Epithelial cell of esophagus (primary cell): ENCODE measurements at regions not wholly inside any gene's neighbourhood (a gene's known extent, or its start where the extent isn't known, plus 50 kb on each side); places are given as distances from the start of the nearest gene placed in this dataset.

ENCODE experiments used
- DNase-seq: peaks from one replicate; pipeline ENCODE4 v3.0.0; 2010; ENCODE audit warnings: low read depth
- H3K4me3 ChIP-seq: 2 replicates; pipeline ENCODE4 v1.5.1; 2011; ENCODE audit warnings: mild to moderate bottlenecking, low read length, control low read depth
- TF ChIP-seq, protein P1 (sequence below): IDR thresholded peaks from 2 replicates; pipeline ENCODE4 v1.5.1; 2011; ENCODE audit warnings: low read depth, mild to moderate bottlenecking, low read length, control low read depth, inconsistent platforms; ENCODE audit not compliant: insufficient read depth; ENCODE audit errors: missing control alignments

DNA sequence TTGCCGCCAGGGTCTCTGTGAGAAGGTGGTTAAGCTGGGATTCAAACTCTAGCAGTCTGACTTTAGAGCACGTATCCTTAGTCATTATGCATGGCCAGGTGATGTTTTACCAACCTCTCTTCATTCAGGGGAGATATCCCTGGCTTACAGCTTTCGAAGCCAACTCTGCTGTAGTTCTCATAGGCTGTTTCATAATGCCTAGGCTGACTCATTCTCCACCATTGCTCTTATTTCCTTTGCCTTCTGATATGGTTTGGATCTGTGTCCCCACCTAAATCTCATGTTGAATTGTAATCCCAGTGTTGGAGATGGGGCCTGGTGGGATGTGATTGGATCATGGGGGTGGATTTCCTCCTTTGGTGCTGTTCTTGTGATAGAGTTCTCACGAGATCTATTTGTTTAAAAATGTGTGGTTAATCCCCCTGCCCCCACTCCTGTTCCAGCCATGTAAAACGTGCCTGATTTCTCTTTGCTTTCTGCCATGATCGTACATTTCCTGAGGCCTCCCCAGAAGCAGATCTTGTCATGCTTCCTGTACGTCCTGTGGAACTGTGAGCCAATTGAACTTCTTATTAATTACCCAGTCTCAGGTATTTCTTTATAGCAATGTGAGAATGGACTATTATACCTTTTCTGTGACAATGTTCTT, 94.6 kb upstream of the MAN1A1 start:
- no peak overlapping the region for H3K4me3 ChIP-seq
- DNase-seq = peak; percentile 52
- TF ChIP-seq, protein P1, sequence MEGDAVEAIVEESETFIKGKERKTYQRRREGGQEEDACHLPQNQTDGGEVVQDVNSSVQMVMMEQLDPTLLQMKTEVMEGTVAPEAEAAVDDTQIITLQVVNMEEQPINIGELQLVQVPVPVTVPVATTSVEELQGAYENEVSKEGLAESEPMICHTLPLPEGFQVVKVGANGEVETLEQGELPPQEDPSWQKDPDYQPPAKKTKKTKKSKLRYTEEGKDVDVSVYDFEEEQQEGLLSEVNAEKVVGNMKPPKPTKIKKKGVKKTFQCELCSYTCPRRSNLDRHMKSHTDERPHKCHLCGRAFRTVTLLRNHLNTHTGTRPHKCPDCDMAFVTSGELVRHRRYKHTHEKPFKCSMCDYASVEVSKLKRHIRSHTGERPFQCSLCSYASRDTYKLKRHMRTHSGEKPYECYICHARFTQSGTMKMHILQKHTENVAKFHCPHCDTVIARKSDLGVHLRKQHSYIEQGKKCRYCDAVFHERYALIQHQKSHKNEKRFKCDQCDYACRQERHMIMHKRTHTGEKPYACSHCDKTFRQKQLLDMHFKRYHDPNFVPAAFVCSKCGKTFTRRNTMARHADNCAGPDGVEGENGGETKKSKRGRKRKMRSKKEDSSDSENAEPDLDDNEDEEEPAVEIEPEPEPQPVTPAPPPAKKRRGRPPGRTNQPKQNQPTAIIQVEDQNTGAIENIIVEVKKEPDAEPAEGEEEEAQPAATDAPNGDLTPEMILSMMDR = no peak

DNA sequence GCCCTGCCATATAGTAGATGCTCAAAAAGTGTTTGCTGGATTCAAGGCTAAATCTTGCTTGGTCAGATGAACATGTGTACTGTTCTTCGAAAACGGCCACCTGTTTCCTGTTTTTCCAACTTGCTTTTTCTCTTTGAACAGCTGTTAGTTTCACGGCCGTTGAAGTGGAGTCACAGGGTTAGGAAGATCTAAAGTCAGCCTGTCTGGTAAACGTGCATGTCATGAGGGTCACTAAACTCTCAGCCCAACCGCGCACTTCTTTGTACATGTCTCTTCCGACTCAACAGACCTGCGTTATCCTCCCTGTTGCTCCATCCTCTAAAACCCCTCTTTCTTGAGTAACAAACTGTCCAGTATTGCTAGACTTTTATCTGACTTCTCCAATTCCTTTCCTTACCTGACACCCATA, 93.2 kb upstream of the MAN1A1 start:
- no peak overlapping the region for H3K4me3 ChIP-seq
- DNase-seq = no peak
- TF ChIP-seq, protein P1 = no peak

DNA sequence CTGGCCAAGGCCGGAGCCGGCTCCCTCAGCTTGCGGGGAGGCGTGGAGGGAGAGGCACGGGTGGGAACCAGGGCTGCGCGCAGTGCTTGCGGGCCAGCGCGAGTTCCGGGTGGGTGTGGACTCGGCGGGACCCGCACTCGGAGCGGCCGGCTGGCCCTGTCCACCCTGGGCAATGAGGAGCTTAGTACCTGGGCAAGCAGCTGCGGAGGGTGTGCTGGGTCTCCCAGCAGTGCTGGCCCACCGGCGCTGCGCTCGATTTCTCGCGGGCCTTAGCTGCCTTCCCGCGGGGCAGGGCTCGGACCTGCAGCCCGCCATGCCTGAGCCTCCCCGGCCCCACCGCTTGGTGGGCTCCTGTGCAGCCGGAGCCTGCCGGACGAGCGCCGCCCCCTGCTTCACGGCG, 91.4 kb upstream of the MAN1A1 start:
- DNase-seq = no peak
- no peak overlapping the region for H3K4me3 ChIP-seq
- TF ChIP-seq, protein P1 = no peak

DNA sequence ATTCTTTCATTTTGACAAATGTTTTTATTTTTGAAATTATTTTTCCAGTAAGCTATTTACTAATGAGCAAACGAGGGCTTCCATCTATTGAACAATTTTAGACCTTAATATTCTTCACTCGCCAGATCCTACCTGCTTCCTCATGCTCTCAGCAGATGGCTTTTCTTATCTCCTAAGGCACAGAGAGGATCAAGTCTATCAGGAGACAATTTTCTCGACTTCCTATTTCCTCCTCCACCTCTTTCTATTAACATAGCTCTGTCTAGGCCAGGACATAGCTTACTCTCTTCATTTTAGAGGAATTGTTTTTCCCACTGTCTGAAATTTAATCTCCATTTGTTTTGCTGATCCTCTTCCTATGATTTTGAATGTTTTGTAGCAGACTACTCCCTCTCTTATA, 87.0 kb upstream of the MAN1A1 start:
- H3K4me3 ChIP-seq = no peak overlapping the region
- TF ChIP-seq, protein P1 = no peak
- no peak for DNase-seq

DNA sequence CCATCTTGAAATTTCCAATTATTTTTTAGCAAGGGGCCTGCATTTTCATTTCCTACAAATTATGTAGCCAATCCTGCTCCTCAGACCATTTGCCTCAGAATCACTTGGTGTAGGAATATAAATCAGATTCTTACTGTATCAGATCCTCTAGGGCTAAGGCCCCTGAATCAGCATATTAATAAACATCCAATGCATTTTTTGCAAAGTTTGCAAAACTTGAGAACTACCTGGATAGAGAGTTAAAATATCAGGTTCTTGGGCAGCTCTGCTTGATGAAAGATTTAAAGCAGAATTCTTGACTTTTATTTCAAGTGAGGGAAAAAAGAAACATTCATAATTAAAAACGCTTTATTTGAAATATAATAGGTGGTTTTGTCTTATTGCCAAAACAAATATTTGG, 82.2 kb upstream of the MAN1A1 start:
- TF ChIP-seq, protein P1 = no peak
- DNase-seq = no peak

DNA sequence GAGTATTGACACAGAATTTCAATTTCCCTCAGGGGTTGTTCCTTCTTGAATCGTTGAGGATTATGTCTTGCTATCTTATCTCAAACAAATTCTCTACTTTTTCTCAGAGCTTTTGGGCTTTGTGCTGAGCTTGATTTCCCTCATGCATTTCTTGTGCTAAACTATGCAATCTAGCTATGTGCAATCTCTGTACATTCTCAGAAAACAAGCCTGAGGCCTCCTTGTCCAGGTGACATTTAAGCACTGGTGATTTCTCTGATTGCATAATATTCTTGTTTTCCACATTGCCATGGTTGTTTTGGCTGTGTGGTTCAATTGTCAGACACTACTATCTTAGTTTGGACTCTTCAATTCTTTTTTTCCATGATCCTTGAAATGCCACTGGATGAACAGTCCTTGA, 81.2 kb upstream of the MAN1A1 start:
- H3K4me3 ChIP-seq = no peak overlapping the region
- DNase-seq = peak; percentile 41

More for the DNA sequence above, 82.2 kb upstream of the MAN1A1 start:
- no peak overlapping the region for H3K4me3 ChIP-seq

More for the DNA sequence above, 81.2 kb upstream of the MAN1A1 start:
- TF ChIP-seq, protein P1 = no peak
